ENCODE measurements at regions not wholly inside any gene's neighbourhood (a gene's known extent, or its start where the extent isn't known, plus 50 kb on each side); places are given as distances from the start of the nearest gene placed in this dataset.

- Histone ChIP-seq H4K91ac (ENCODE audit: insufficient read length, low read depth, low read length) (no peak overlapping the region), H4K5ac (ENCODE audit: insufficient read length, low read depth, low read length) (no peak overlapping the region), H4K20me1 (ENCODE audit: control insufficient read depth, insufficient read depth, insufficient read length) (no peaks in the 10 kb centered on the region), H3K9ac (ENCODE audit: extremely low read depth, insufficient read length, low read length) (no peak overlapping the region), H3K79me2 (ENCODE audit: insufficient read depth, low read length) (no peaks in the 10 kb centered on the region), H3K9me3 (ENCODE audit: control insufficient read depth, low read depth, low read length) (no peaks in the 10 kb centered on the region), H3K4ac (ENCODE audit: low read depth, low read length) (no peak overlapping the region), H2BK15ac (ENCODE audit: low read depth, low read length) (no peak overlapping the region), H3K27ac (ENCODE audit: insufficient read length, low read depth, low read length) (no peak overlapping the region), H3K23ac (ENCODE audit: insufficient read length, low read depth, low read length) (no peak overlapping the region), H3K18ac (ENCODE audit: insufficient read length, low read depth, low read length) (no peak overlapping the region), H3T11ph (ENCODE audit: low read length) (no peak overlapping the region), H3K14ac (ENCODE audit: insufficient read depth, low read length) (no peak overlapping the region), H3K56ac (ENCODE audit: insufficient read length, low read depth, low read length) (no peak overlapping the region), H2BK12ac (ENCODE audit: insufficient read length, low read depth, low read length) (no peak overlapping the region), H2AFZ (ENCODE audit: low read length) (no peak overlapping the region), H2BK120ac (ENCODE audit: low read depth, low read length, poor library complexity, severe bottlenecking) (no peak overlapping the region), H2BK20ac (ENCODE audit: low read depth, low read length, poor library complexity, severe bottlenecking) (no peak overlapping the region), H3K4me1 (ENCODE audit: insufficient read depth, low read length) (no peaks in the 10 kb centered on the region), H2AK5ac (ENCODE audit: insufficient read length, low read length) (no peak overlapping the region), H3K23me2 (ENCODE audit: insufficient read length, low read depth, low read length, poor library complexity, severe bottlenecking) (no peaks in the 10 kb centered on the region), H3K27me3 (ENCODE audit: insufficient read depth, low read length) (no peaks in the 10 kb centered on the region), H4K8ac (replicated peaks; ENCODE audit: insufficient read length, low read depth, low read length) (no peak overlapping the region), H3K79me1 (ENCODE audit: insufficient read depth, low read depth, low read length, poor library complexity, severe bottlenecking) (no peaks in the 10 kb centered on the region), H3K4me2 (ENCODE audit: insufficient read depth, insufficient read length, low read length) (no peak overlapping the region), H2BK5ac (ENCODE audit: insufficient read length, low read length) (no peak overlapping the region)
- no peak for DNase-seq
- H3K4me1 Mint-ChIP-seq, result no peaks in the 10 kb centered on the region
- no peak overlapping the region for H3K4me3 Mint-ChIP-seq
- no peak for TF ChIP-seq CTCF (conservative IDR thresholded peaks at IDR 0.05)
- no peaks in the 10 kb centered on the region; a peak in 1 of 5 replicates for H3K9me3 Mint-ChIP-seq
- no CpG with 5 or more reads among the region's 1 CpG for WGBS (ENCODE audit: extremely low coverage, insufficient read length, low lambda C conversion rate)
- H3K27me3 Mint-ChIP-seq (ENCODE audit: low read depth), result no peaks in the 10 kb centered on the region
- no peaks in the 10 kb centered on the region for H3K36me3 Mint-ChIP-seq (ENCODE audit: insufficient read depth in 1 of 3, low read depth in 3 of 3)
- no peak overlapping the region for H3K27ac Mint-ChIP-seq
These were observed 1215.1 kb downstream of the ADGRL3 start for GRCh38 chr4:62415256-62415655.

All from H9 (cell line).